ENCODE measurements at regions not wholly inside any gene's neighbourhood (a gene's known extent, or its start where the extent isn't known, plus 50 kb on each side); places are given as distances from the start of the nearest gene placed in this dataset.

DNA sequence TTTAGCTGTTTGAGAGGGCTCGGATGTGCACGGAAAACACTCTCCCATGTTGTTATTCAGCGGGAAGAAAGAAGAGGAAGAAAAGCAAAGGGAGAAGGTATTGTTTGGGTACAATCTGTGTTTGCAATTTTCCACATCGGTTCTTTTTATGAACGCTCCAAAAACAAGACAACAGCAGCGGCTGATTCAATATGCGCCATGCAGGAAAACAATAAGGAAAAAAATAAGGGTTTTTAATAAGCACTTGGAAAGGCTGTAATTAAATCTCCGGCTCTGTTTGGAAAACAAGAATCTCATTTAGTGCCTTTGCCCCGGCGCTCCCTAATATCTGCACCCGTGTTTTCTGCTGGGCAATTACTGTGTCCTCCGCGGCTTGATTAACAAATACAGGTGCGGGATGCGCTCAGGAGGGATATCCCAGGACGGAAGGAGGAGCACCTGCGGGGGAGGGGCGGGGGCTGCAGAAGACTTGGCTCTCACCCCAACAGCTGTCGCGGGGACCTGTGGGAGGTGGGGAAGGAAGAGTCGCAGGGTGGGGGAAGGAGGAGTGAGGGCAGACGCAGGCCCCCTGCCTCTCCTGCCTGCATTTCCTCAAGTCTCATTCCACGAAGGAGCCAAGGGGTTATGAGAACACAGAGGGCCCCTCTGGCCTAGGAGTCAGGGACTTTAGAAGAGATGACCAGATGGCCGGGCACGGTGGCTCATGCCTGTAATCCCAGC lies 181.5 kb upstream of the PODXL start:
- no peak for DNase-seq (ENCODE audit: low spot score)

DNA sequence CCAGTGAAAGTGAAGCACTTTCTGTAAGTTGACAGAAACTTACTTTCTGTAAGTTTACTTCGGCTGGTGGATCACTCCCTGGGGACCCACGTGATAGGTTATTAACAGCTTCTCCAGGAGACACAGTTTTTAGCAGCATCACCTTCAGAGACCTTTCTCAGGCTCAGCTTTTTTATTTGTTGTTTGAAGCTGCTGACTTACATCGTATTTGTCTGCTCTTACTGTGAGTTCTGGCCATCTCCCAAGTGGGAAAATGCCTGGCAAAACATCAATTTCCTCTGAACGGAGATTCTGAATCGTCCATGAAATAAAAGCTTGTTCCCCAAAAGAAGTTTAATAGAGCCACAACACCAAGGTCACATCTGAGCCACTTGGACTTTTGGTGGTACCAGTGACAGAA lies 178.7 kb upstream of the PODXL start:
- no peak for DNase-seq (ENCODE audit: low spot score)

DNA sequence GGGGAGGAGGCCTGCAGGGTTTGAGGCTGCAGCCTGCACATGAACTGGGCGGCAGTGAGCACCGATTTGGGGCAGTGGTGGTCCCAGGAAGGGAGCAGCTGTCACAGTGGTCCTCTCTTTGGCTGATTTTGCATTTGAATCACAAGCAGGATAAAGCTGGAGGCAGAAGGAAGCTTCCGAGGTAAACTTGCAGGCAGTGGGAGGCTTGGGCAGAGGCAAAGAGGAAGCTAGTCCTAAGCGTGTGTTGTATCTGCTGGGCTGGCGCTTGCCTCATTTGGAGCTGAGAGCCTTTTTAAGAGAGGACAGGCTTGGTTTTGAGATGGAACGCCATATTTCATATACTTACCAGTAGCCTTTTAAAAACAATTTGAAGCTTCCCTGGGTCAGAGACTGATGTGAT lies 177.2 kb upstream of the PODXL start:
- no peak for DNase-seq (ENCODE audit: low spot score)

DNA sequence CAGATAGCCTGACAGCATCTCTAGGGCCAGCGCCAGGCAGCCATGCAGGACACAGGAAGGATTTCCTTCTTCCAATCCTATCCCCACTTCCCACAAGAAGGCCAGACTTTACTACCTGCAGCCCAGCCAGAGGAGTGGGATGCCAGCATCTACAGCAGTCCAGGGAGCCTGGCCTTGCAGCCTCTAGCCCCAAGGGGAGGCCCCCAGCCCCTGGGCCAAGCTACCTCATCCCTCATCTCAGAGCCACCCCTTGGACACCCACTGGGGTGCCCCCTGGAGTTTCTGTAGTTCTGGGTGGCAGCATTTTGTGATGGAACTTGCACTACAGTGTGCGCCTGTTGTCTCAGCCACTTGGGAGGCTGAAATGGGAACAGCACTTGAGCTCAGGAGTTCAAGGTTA lies 170.8 kb upstream of the PODXL start:
- DNase-seq (ENCODE audit: low spot score): no peak

DNA sequence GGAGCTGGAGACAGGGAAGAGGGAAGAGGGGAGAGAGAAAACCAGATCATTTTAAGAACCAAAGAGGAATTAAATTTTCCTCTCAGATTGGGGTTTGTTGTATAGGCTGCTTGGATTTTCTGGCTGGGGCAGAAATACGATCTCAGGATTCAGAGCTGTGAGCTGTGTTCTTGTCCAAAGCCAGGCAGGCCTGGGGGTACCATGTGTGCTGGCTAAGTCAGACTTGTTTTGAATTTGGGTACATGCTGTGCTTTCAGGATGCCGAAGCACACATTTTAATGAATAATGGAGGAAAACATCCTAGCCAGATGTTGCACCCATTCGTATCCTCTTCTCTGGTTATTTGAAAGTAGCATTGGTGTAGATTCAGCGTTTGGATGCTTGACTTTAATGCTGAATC lies 170.3 kb upstream of the PODXL start:
- DNase-seq (ENCODE audit: low spot score): no peak

DNA sequence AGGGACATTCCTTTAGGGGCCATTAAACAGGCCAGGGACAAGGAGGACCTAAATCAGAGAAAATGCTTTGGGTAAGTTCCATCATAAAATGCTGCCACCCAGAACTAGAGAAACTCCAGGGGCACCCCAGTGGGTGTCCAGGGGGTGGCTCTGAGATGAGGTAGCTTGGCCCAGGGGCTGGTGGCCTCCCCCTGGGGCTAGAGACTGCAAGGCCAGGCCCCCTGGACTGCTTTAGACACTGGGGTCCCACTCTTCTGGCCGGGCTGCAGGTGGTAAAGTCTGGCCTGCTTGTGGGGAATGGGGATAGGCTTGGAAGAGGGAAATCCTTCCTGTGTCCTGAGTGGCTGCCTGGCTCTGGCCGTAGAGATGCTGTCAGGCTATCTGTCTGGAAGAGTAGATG lies 169.6 kb upstream of the PODXL start:
- DNase-seq (ENCODE audit: low spot score): no peak

DNA sequence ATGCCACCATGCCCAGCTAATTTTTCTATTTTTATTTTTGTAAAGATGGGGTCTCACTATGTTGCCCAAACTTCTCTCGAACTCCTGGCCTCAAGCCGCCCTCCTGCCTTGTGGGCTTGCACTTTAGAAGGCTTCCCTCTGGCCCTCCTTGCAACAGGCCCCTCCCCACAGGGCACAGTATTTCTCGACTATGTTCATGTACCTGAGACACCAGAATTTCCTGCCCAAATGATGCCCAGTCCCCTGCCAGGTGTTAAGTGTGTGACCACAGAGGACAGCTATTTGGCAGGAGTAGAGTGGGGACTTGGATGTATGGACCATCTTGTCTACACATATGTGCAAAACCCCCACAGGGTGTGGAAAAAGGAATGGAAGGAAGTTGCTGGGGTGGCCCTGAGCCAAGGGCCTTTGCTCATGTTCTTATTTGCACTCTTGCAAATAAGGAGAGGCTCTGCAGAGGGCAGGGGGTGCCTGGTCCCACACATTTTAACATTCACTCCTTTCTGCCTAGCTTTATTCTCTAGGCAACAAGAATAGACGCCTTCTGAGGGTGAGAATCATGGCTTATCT lies 168.4 kb upstream of the PODXL start:
- no peak for DNase-seq (ENCODE audit: low spot score)

DNA sequence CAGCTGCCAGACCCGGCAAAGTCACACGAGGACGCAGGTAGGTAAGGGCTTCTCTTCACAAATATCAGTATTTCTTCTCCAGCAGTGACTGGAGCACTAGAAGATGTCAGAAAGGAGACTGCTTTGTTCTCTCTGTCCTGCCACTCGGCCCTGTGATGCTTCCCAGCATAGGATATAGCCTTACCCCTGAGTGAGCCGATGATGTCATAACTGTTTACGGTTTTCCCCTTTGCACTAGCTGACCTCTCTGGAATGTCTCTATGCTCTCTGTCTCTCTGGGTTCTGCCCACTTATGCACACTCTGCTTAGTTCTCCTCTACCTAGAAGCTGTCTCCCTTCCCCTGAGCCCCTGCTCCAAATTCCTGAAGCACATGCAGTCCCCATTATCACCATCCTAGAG lies 167.5 kb upstream of the PODXL start:
- peak; percentile 23 for DNase-seq (ENCODE audit: low spot score)

DNA sequence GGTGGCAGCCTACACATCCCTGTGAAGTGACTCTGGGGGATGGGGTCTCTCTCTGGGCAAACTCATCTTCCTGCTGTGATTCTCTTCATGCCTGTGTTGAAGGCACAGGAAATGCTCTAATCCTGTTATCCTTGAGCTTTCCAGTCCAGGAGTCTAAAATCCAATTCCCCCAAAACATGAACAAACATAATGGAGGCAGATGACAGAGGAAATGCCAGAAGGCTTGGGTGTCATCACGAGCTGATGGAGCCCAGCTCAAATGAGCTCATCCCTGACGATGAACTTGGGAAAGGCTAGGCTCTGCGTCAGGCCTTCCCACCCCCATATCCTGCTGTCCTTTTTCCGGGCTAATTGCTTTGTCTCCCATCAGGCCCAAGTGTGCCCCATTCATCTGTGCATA lies 165.9 kb upstream of the PODXL start:
- DNase-seq (ENCODE audit: low spot score): no peak

DNA sequence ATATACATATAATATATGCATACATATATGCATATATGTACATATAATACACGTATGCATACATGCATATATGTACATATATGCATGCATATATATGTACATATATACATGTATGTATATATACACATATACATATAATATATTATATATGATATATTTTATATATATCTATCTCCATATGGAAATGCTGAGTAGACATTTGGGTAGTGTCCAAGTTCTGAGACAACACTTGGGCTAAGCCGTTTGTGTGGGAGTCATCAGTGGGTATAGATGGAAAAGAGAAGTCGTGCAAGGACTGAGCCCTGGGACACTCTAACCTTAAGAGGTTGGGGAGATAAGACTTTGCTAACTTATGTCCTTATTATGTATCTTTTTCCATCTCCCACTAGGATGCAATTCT lies 165.2 kb upstream of the PODXL start:
- no peak for DNase-seq (ENCODE audit: low spot score)

DNA sequence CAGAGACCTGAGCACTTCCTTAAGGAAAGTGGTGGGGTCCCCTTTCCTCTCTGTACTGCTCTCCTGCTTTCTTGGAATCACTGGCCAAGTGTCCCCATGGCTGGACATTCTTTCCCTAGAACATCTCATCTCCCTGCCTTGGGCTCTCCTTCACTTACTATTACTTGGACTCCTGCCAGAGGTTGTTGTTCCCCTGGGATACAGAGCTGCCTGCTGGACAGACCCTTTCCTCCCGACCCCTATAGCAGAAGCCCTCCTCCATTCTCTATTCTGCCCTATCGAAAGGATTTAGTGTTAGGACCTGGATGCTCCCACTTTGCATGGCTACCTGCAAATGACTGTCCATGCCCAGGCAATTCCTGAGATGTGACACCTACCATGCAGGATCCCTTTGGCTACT lies 164.3 kb upstream of the PODXL start:
- no peak for DNase-seq (ENCODE audit: low spot score)

DNA sequence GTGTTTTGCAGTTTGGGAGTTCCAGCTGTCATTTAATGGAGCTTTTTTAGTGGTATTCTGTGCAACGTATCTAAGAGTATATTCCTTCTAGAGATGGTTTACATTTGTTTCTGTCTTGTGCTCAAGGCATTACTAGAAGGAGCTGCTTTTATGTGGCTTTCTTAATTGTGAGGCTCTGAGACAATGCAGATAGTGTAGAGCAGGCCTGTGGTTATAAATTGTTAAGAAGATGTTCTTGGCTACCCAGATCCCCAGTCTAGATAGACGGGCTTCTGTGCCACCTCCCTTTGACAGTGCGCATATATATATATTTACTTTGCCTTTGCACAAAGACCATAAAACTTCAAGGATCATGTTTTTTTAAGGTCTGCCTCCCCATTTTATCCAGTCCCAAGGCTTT lies 160.8 kb upstream of the PODXL start:
- DNase-seq (ENCODE audit: low spot score): no peak

DNA sequence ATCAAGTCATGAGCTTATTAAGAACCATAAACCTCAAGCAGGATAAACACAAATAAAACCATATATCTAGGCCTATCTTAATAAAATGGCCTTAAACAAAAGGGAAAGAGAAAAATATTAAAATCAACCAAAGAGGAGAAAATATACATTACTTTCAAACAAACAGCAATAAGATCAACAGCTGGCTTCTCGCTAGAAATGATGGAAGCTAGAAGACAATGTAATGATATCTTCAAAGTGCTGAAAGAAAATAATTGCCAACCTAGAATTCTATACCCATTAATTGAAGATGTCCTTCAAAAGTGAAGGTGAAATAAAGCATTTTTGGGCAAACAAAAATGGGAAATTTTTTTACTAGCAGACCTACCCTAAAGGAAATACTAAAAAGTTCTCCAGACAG lies 142.9 kb upstream of the PODXL start:
- no peak for DNase-seq (ENCODE audit: low spot score)

DNA sequence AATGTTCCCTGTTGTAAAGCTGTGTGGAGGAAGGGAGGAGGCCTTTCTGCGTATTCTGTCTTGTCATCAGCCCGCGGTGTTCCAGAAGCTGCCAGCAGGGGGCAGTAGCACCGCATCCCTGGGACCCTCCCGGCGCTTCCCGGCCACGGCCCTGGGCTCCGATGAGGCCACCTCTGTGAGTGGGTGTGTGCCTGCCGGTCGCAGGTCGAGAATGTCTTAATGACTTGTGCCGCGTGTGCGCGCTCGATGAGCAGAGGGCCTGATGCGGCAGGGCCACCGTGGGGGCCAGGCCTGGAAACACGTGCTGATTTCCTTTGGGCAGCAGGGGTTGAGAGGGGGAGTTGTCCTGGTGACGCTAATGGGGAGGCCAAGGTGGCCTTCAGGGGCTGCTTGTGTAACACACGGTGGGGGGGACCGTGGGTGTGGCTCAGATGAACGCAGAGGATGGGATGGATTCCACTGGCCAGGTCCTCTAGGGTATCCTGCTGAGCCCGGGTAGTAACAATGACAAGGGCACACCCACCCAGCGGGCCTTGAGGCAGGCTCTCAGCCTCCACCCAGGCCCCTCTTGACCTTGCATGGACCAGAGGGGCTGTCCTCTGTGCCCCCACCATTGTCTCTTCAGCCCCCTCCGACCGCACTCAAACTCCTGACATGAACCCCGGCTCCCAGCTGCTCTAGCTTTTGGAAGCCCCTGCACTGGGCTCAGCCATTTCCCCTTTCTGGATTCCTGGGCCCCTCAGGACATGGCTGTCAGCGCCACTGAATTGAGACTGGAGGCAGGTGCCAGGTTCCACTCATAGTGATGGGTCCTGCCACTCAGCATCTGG lies 135.9 kb upstream of the PODXL start:
- DNase-seq (ENCODE audit: low spot score): peak; percentile 61

DNA sequence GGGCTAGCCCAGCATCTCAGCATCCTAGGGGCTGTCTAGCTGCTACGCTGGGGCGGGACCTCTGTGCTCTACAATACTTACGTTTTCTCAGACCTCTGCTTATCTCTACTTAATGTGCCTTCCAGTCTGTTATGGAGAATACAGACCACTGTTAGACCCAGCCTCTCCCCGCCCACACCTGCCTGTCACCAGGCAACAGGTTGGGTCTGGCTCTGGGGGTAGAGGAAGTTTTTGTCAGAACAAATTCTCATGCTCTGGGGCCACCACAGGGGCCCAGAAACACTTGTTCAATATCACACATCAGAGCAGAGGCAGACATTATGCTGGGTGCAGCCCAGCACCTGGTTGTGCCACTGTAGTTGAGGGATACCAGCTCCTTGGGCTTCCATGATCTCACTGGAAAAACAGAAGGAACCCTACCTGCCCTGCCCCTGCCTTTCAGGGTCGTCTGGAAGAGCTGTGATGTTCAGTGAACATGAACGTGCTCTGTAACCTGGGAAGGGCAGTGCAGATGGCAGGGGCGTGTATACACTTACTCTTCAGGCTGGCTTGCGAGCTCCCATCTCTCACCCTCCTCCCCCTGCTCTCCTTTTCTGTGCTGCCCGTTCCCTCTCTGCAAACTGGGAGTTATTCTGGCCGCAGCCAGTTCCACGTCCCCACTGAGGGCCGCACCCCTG lies 135.2 kb upstream of the PODXL start:
- no peak for DNase-seq (ENCODE audit: low spot score)

DNA sequence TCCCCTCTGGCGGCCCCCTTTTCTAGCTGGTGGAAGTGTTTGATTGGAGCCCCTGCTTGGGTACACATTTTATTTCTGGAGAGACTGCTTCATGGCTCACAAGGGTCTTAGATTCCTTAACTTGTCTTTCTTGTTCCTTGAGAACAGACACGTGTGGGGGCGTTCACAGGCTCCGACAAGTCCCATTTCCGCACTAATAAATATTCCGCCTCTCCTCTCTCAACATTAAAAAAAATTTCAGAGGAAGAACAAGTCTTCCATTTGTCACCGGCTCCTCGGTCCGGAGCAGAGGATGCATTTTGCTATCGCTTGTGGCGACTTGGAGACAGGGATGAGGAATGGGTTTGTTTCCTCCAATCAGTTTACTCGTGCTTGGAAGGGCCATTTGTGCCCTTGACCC lies 134.0 kb upstream of the PODXL start:
- no peak for DNase-seq (ENCODE audit: low spot score)

DNA sequence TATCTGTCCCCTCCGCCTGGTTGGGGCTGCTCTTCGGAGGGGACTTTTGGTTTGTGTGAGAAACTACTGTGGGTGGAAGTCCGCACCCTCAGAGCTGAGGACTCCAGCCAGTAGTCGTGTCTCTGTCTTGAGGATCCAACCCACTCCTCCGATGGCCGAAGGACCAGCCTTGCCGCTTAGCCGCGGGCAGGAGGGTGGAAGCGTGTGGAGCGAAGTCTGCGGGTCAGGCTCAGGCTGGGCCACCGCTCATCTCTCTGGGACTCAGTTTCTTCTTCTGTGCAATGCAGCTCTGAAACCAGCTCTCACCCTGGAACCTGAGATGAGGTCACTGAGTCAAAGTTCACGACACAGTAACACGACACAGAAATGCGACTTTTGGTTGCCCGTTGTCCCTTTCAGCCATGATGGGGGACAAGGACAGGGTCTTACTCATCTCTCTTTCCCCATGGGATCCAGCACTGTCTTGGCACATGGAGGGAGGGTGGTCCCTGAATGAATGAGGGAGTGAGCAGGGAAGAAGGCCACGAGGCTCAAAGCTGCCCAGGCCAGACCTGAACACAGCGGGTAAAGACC lies 133.3 kb upstream of the PODXL start:
- no peak for DNase-seq (ENCODE audit: low spot score)

DNA sequence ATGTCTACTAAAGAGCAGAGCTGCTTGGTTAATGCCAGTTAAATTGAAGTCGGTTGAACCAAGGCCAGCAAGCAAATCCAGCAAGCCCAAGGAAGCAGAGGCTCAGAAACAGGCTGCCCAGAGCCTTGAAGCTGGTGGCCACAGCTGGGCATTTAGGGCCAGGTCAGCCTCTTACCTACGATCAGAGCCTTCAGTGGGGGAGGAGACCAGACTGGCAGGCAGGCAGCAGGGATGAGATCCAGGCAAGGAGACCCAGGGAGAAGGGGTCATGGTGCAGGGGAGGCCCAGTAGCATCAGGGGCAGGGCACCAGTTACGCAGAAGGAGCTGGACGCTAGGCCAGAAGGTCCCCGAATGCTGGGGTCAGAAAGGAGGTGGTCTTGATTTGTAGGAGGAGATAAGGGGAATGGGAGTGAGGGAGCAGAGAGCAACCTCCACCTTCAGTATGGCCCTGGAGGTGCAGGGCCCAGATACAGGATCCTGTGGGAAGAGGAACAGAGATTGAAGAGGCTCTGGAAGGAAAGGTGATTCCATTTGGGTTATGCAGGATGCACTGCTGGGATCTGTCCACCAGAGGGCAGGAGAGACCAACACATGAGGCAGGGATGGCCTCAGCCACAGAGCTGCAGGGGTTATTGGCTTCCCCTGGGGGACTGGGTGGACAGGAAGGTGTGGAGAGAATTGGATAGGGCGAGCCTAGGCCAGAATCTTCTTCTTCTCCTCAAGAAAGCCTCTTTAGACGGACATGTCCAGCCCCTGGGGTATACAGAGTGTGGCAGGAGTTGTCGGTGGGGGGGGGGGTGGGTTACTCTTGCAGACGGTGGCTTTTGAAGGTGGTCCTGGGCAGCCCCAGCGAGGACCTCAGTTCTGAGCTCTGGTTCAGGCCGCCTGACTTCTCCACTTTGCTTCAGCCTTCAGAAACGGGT lies 132.6 kb upstream of the PODXL start:
- DNase-seq (ENCODE audit: low spot score): peak; percentile 74

DNA sequence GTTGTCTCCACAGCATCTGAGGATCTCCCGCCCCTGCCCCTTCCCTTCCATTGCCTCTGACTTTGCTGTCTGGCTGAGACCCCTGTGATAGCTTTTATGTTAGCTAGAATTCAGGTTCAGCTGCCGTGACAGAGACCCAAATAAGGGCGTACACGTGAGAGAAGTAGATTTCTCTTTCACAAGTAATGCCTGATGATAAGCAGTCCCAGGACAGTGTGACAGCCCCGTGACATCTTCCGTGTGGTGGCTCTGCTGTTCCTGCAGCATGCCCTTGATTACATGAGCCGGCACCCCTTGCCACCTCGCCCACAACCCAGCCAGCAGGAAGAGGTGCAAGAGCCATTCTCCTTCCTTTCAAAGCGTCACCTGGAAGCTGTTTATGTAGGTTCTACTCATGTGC lies 130.9 kb upstream of the PODXL start:
- no peak for DNase-seq (ENCODE audit: low spot score)

DNA sequence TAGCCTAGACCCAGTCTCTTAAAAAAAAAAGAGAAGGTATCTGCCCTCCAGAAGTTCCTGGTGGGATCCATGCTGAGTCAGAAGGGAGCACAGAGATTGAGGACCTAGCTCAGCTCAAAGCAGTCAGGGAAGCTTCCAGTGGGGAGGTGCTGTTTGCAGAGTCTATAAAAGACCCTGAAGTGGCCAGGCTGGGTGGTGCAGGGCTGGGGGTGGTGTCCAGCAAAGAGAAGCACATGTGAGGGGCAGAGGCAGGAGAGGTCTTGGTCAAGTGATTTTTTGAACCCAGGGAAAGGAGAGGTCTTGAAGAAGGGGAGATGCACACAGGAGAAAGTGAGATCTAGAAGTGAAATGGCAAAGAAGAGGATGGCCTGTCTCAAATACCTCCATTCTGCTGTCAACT lies 130.4 kb upstream of the PODXL start:
- DNase-seq (ENCODE audit: low spot score): no peak

DNA sequence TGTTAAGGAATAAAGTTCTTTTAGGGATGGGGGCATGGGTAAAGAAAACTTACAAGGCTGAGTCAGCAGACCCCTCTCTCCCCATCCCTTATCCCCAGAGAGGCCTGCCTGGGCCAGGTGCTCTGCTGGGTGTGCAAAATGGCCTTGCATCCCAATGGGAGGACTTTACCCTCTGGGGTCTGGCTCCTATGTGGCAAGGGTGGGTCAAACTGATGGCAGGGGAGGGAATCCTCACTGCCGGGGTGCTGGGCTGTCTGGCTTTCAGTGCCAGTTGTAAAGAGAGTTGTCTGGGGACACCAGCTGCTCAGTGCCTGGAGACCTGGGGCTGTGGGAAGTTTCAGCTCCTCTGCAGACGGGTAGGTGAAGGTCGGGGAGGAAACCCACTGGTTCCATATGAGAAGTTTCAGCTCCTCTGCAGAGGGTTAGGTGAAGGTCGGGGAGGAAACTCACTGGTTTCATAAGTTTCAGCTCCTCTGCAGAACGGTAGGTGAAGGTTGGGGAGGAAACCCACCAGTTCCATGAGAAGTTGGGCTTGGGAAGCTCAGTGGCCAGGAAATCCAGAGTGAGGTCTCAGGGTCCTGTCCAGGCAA lies 127.2 kb upstream of the PODXL start:
- no peak for DNase-seq (ENCODE audit: low spot score)
